ENCODE measurements at regions not wholly inside any gene's neighbourhood (a gene's known extent, or its start where the extent isn't known, plus 50 kb on each side); places are given as distances from the start of the nearest gene placed in this dataset.

- TF ChIP-seq CREB1 (IDR thresholded peaks at IDR 0.05; ENCODE audit: low read depth): no peak
- TF ChIP-seq TCF12 (IDR thresholded peaks at IDR 0.05; ENCODE audit: low read depth): no peak
- TF ChIP-seq TAF1 (IDR thresholded peaks at IDR 0.05; ENCODE audit: low read depth): no peak
- no peak for TF ChIP-seq FOXM1 (IDR thresholded peaks at IDR 0.05; ENCODE audit: borderline replicate concordance, low read depth)
- no peak for TF ChIP-seq NFIC (IDR thresholded peaks at IDR 0.05)
- TF ChIP-seq, protein P1, sequence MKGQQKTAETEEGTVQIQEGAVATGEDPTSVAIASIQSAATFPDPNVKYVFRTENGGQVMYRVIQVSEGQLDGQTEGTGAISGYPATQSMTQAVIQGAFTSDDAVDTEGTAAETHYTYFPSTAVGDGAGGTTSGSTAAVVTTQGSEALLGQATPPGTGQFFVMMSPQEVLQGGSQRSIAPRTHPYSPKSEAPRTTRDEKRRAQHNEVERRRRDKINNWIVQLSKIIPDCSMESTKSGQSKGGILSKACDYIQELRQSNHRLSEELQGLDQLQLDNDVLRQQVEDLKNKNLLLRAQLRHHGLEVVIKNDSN (IDR thresholded peaks at IDR 0.05): no peak
- TF ChIP-seq ZBTB7A (IDR thresholded peaks at IDR 0.05; ENCODE audit: low read depth): no peak
- TF ChIP-seq RAD21 (IDR thresholded peaks at IDR 0.05; ENCODE audit: low read depth): no peak
- TF ChIP-seq EGR1 (IDR thresholded peaks at IDR 0.05): no peak
- TF ChIP-seq, protein P2, sequence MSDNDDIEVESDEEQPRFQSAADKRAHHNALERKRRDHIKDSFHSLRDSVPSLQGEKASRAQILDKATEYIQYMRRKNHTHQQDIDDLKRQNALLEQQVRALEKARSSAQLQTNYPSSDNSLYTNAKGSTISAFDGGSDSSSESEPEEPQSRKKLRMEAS (IDR thresholded peaks at IDR 0.05): no peak
- TF ChIP-seq YY1 (IDR thresholded peaks at IDR 0.05; ENCODE audit: low read depth): no peak
- no peak for TF ChIP-seq CEBPB (IDR thresholded peaks at IDR 0.05)
Observed at GRCh38 chr10:60541451-60541850, 151.8 kb upstream of the ANK3 start.

- TF ChIP-seq FOXM1 (IDR thresholded peaks at IDR 0.05; ENCODE audit: borderline replicate concordance, low read depth): no peak
- no peak for TF ChIP-seq EP300 (IDR thresholded peaks at IDR 0.05; ENCODE audit: borderline replicate concordance)
- no peak for TF ChIP-seq REST (IDR thresholded peaks at IDR 0.05; ENCODE audit: low read depth)
- no peak for TF ChIP-seq TAF1 (IDR thresholded peaks at IDR 0.05; ENCODE audit: low read depth)
- no peak for TF ChIP-seq YY1 (IDR thresholded peaks at IDR 0.05; ENCODE audit: low read depth)
- TF ChIP-seq CREB1 (IDR thresholded peaks at IDR 0.05; ENCODE audit: low read depth): no peak
- no peak for TF ChIP-seq ZBTB7A (IDR thresholded peaks at IDR 0.05; ENCODE audit: low read depth)
- TF ChIP-seq NFIC (IDR thresholded peaks at IDR 0.05): no peak
- TF ChIP-seq RAD21 (IDR thresholded peaks at IDR 0.05; ENCODE audit: low read depth): no peak
- no peak for TF ChIP-seq EGR1 (IDR thresholded peaks at IDR 0.05)
- no peak for TF ChIP-seq CEBPB (IDR thresholded peaks at IDR 0.05)
- TF ChIP-seq, protein P1 (IDR thresholded peaks at IDR 0.05): no peak
- TF ChIP-seq TEAD4 (IDR thresholded peaks at IDR 0.05): no peak
- TF ChIP-seq, protein P2 (IDR thresholded peaks at IDR 0.05): no peak
Observed at GRCh38 chr10:60537697-60538096, 148.0 kb upstream of the ANK3 start.

GRCh38 chr10:60536529-60537114 is 146.9 kb upstream of the ANK3 start:
- TF ChIP-seq REST (IDR thresholded peaks at IDR 0.05; ENCODE audit: low read depth): no peak
- TF ChIP-seq CREB1 (IDR thresholded peaks at IDR 0.05; ENCODE audit: low read depth): no peak

- no peak for TF ChIP-seq YY1 (IDR thresholded peaks at IDR 0.05; ENCODE audit: low read depth)
- TF ChIP-seq NFIC (IDR thresholded peaks at IDR 0.05): no peak
- no peak for TF ChIP-seq REST (IDR thresholded peaks at IDR 0.05; ENCODE audit: low read depth)
- no peak for TF ChIP-seq EGR1 (IDR thresholded peaks at IDR 0.05)
- TF ChIP-seq TAF1 (IDR thresholded peaks at IDR 0.05; ENCODE audit: low read depth): no peak
- TF ChIP-seq CREB1 (IDR thresholded peaks at IDR 0.05; ENCODE audit: low read depth): no peak
- no peak for TF ChIP-seq ZBTB7A (IDR thresholded peaks at IDR 0.05; ENCODE audit: low read depth)
- no peak for TF ChIP-seq EP300 (IDR thresholded peaks at IDR 0.05; ENCODE audit: borderline replicate concordance)
- TF ChIP-seq, protein P1 (IDR thresholded peaks at IDR 0.05): no peak
- no peak for TF ChIP-seq TCF12 (IDR thresholded peaks at IDR 0.05; ENCODE audit: low read depth)
- no peak for TF ChIP-seq FOXM1 (IDR thresholded peaks at IDR 0.05; ENCODE audit: borderline replicate concordance, low read depth)
- no peak for TF ChIP-seq CEBPB (IDR thresholded peaks at IDR 0.05)
Observed at GRCh38 chr10:60535427-60535826, 145.8 kb upstream of the ANK3 start.
